Type B pancreatic cell (in vitro differentiated cells): ENCODE measurements at regions not wholly inside any gene's neighbourhood (a gene's known extent, or its start where the extent isn't known, plus 50 kb on each side); places are given as distances from the start of the nearest gene placed in this dataset.

Source experiments
- DNase-seq: peaks from one replicate; pipeline ENCODE4 v3.0.0; 2021; ENCODE audit warnings: mixed read lengths; ENCODE audit not compliant: unreplicated experiment; ENCODE audit errors: extremely low spot score
- H3K27ac Mint-ChIP-seq: 2 replicates; pipeline ENCODE4 v1.8.0; 2021; ENCODE audit warnings: mild to moderate bottlenecking, mixed read lengths
- H3K27me3 Mint-ChIP-seq: 2 replicates; pipeline ENCODE4 v1.8.0; 2021; ENCODE audit warnings: mixed read lengths
- H3K36me3 Mint-ChIP-seq: 2 replicates; pipeline ENCODE4 v1.8.0; 2021; ENCODE audit warnings: mixed read lengths
- H3K4me1 Mint-ChIP-seq: one replicate; pipeline ENCODE4 v1.8.0; 2021; ENCODE audit warnings: mixed read lengths; ENCODE audit not compliant: unreplicated experiment
- H3K4me3 Mint-ChIP-seq: 2 replicates; pipeline ENCODE4 v1.8.0; 2021; ENCODE audit warnings: mild to moderate bottlenecking, mixed read lengths
- H3K9me3 Mint-ChIP-seq: 2 replicates; pipeline ENCODE4 v1.8.0; 2021; ENCODE audit warnings: mixed read lengths
- TF ChIP-seq, protein P1 (sequence below): fragments of 200-600 bp; sonication (generic); conservative IDR thresholded peaks from 2 replicates; pipeline ENCODE4 v1.5.0; 2021; ENCODE audit warnings: antibody characterized with exemption, mild to moderate bottlenecking

DNA sequence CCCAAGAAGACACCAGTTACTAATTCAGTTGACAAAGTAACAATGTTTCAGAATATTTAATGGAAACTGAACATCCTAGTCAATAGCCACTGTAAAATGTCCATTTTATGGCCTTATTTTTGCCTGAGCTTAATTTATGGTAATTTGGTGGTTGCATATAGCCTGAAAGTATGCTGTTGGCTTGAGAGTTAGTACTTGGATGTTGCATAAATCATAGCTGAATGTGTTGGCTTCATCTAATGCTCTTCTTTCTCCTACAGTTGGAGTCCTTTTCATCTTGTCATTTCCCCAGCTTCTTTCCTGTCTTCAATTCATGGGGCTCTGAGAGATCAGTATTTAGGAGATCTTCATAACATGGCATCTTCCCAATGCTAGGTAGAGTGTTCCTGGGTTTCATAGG lies 164.6 kb downstream of the MAT2B start:
- no peak for DNase-seq
- Mint-ChIP-seq H3K27me3 (no peaks in the 10 kb centered on the region), H3K9me3 (no peaks in the 10 kb centered on the region), H3K4me3 (no peak overlapping the region), H3K36me3 (no peaks in the 10 kb centered on the region), H3K4me1 (no peaks in the 10 kb centered on the region), H3K27ac (no peak overlapping the region)
- TF ChIP-seq, protein P1, sequence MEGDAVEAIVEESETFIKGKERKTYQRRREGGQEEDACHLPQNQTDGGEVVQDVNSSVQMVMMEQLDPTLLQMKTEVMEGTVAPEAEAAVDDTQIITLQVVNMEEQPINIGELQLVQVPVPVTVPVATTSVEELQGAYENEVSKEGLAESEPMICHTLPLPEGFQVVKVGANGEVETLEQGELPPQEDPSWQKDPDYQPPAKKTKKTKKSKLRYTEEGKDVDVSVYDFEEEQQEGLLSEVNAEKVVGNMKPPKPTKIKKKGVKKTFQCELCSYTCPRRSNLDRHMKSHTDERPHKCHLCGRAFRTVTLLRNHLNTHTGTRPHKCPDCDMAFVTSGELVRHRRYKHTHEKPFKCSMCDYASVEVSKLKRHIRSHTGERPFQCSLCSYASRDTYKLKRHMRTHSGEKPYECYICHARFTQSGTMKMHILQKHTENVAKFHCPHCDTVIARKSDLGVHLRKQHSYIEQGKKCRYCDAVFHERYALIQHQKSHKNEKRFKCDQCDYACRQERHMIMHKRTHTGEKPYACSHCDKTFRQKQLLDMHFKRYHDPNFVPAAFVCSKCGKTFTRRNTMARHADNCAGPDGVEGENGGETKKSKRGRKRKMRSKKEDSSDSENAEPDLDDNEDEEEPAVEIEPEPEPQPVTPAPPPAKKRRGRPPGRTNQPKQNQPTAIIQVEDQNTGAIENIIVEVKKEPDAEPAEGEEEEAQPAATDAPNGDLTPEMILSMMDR = no peak

- Mint-ChIP-seq H3K9me3 (no peaks in the 10 kb centered on the region), H3K4me1 (no peaks in the 10 kb centered on the region), H3K27me3 (peaks cover 4% of the 10 kb centered on the region), H3K4me3 (no peak overlapping the region), H3K36me3 (no peaks in the 10 kb centered on the region), H3K27ac (no peak overlapping the region)
- TF ChIP-seq, protein P1 = no peak
- no peak for DNase-seq
Measured at GRCh38 chr5:163677092-163677491, 171.7 kb downstream of the MAT2B start.

DNA sequence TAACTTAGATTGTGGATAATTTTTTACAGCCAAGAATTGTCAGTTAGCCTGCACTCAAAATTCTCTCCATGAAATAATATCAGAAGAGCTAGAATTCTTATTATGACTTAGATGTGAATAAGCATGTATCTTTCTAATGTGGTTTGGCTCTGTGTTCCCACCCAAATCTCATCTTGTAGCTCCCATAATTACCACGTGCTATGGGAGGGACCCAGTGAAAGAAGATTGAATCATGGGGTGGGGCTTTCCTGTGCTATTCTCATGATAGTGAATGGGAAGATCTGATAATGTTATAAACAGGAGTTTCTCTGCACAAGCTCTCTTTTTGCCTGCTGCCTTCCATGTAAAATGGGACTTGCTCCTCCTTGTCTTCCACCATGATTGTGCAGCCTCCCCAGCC lies 176.8 kb downstream of the MAT2B start:
- Mint-ChIP-seq H3K27ac (no peak overlapping the region), H3K4me1 (no peaks in the 10 kb centered on the region), H3K27me3 (peaks cover 18% of the 10 kb centered on the region), H3K4me3 (no peak overlapping the region), H3K9me3 (no peaks in the 10 kb centered on the region), H3K36me3 (no peaks in the 10 kb centered on the region)
- DNase-seq = no peak
- TF ChIP-seq, protein P1 = no peak

DNA sequence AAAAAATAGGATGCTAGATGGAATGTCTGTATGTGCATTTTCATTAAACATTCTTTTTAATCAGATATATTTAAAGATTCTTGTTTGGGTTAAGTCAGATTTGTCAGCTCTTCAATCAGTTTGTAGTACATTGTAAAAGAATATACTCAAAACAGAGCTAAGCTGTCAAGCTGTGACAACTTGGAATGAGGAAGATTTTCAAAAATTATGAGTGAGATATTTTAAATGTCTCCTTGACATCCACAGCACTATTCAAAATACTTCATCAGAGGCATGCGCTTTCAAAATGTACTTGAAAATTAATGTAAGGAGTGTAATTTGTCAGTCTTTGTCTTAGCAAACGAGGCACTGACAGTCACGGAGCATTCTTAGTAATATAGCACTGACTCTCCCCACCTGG lies 182.0 kb downstream of the MAT2B start:
- no peaks in the 10 kb centered on the region for H3K36me3 Mint-ChIP-seq
- no peaks in the 10 kb centered on the region for H3K9me3 Mint-ChIP-seq
- H3K27me3 Mint-ChIP-seq = peaks cover 22% of the 10 kb centered on the region
- TF ChIP-seq, protein P1 = no peak
- H3K27ac Mint-ChIP-seq = peak overlapping the region; percentile 14
- DNase-seq = no peak
- H3K4me3 Mint-ChIP-seq = no peak overlapping the region
- no peaks in the 10 kb centered on the region for H3K4me1 Mint-ChIP-seq

DNA sequence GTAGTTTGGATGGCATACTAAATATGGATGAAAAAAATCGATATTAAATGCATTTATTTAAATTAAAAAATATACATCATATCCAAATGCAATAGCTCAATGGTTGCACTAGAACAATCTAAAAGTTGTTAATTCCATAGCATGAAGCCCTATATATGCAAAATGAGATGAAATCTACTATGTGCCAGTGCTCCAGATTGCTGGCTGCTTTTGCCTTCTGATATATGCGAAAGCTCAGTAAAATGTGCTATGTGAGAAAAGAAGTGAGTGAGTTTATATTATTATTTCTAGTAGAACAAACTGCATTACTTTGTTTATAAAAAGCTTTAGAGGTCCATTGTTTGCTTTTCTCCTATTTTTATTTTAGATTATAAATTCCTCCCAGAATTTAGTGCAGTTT lies 186.7 kb downstream of the MAT2B start:
- no peak for DNase-seq
- H3K4me3 Mint-ChIP-seq = no peak overlapping the region
- H3K27ac Mint-ChIP-seq = no peak overlapping the region
- H3K27me3 Mint-ChIP-seq = peaks cover 23% of the 10 kb centered on the region
- peaks cover 18% of the 10 kb centered on the region for H3K4me1 Mint-ChIP-seq
- no peaks in the 10 kb centered on the region for H3K36me3 Mint-ChIP-seq
- H3K9me3 Mint-ChIP-seq = no peaks in the 10 kb centered on the region
- TF ChIP-seq, protein P1 = no peak
